HCT116 (cell line): ENCODE measurements at regions not wholly inside any gene's neighbourhood (a gene's known extent, or its start where the extent isn't known, plus 50 kb on each side); places are given as distances from the start of the nearest gene placed in this dataset.

Experiments used
- ATAC-seq: fragments of 200-7000 bp; cut with Tn5 transposase; 2 replicates; pipeline ENCODE4 v1.9.1; 2020; ENCODE audit warnings: mild to moderate bottlenecking, moderate library complexity
- BruUV-seq: library from RNA; stranded (reverse); fragments of 400-500 nt; replicated peaks from 2 replicates; lab custom pipeline; 2021; lab: Mats Ljungman, UMichigan
- CTCF ChIA-PET: fragments of 300-600 bp; sonication (Branson Sonifier 250); formaldehyde crosslinking; loops from one replicate; lab custom pipeline; 2021; ENCODE audit warnings: antibody characterized with exemption; lab: Charles Lee
- POLR2A ChIA-PET: fragments of 300-600, 350-600 bp; sonication (Branson Sonifier 250); formaldehyde crosslinking; loops from one replicate; lab custom pipeline; 2021; ENCODE audit warnings: antibody characterized with exemption; lab: Charles Lee
- RAD21 ChIA-PET, 2 experiments: fragments of 300-600 bp; sonication (Branson Sonifier 250); formaldehyde crosslinking; loops; one replicate each; lab custom pipeline; 2023; ENCODE audit warnings: low total read pairs in 2 of 2; ENCODE audit not compliant: uncharacterized antibody in 2 of 2, unreplicated experiment in 2 of 2, low non-redundant PET in 1 of 2; lab: Charles Lee
- DNase-seq: peaks from one replicate; pipeline ENCODE4 v3.0.0-alpha.2; 2010; ENCODE audit warnings: low read depth, low spot score
- H2AFZ ChIP-seq: fragments of 200-600 bp; shearing (Covaris generic), sonication (generic); 2 replicates; pipeline ENCODE4 v1.6.1; 2017; ENCODE audit warnings: low read depth, mixed run types, mixed read lengths, antibody characterized with exemption, low read length; ENCODE audit not compliant: poor library complexity, severe bottlenecking
- H3K27ac ChIP-seq: 2 replicates; pipeline ENCODE4 v1.5.1; 2012; ENCODE audit warnings: low read depth, low read length
- H3K27me3 ChIP-seq: fragments of 200-600 bp; sonication (generic); 2 replicates; pipeline ENCODE4 v1.6.1; 2016; ENCODE audit warnings: mixed run types, low read length, mixed read lengths; ENCODE audit not compliant: insufficient read depth
- H3K36me3 ChIP-seq, 2 experiments: fragments of 200-500 bp in 1 of 2; fragments of 200-600 bp in 1 of 2; sonication (Bioruptor generic) in 1 of 2; sonication (generic) in 1 of 2; 2 replicates each; pipeline versions ENCODE4 v1.5.1 to v1.6.1; 2014 to 2016; ENCODE audit warnings: low read length in 2 of 2, inconsistent platforms in 1 of 2, mixed read lengths in 1 of 2, mixed run types in 1 of 2; ENCODE audit not compliant: insufficient read depth in 2 of 2, control insufficient read depth in 1 of 2
- H3K4me1 ChIP-seq, 2 experiments: fragments of 200-600 bp in 1 of 2; sonication (generic) in 1 of 2; 2 replicates each; pipeline versions ENCODE4 v1.5.1 to v1.6.1; 2012 to 2017; ENCODE audit warnings: low read length in 2 of 2, inconsistent platforms in 1 of 2, mild to moderate bottlenecking in 1 of 2, mixed read lengths in 1 of 2, mixed run types in 1 of 2, moderate library complexity in 1 of 2; ENCODE audit not compliant: insufficient read depth in 2 of 2, control insufficient read depth in 1 of 2
- H3K4me2 ChIP-seq: fragments of 200-600 bp; sonication (generic); 2 replicates; pipeline ENCODE4 v1.6.1; 2017; ENCODE audit warnings: mixed run types, low read length, mixed read lengths
- H3K4me3 ChIP-seq, 2 experiments: fragments of 200-600 bp in 1 of 2; sonication (generic) in 1 of 2; replicated peaks in 1 of 2; 2 replicates each; pipeline ENCODE4 v1.5.1; 2011 to 2016; ENCODE audit warnings: low read length in 2 of 2, control low read depth in 1 of 2, low read depth in 1 of 2, mild to moderate bottlenecking in 1 of 2, mixed read lengths in 1 of 2, mixed run types in 1 of 2
- H3K79me2 ChIP-seq: fragments of 200-600 bp; sonication (generic); 2 replicates; pipeline ENCODE4 v1.6.1; 2017; ENCODE audit warnings: mild to moderate bottlenecking, mixed run types, low read length, moderate library complexity, mixed read lengths; ENCODE audit not compliant: insufficient read depth
- H3K9ac ChIP-seq: fragments of 200-600 bp; sonication (generic); 2 replicates; pipeline ENCODE4 v1.6.1; 2016; ENCODE audit warnings: low read length, mixed read lengths
- H3K9me2 ChIP-seq: fragments of 200-600 bp; sonication (generic), shearing (Covaris generic); 2 replicates; pipeline ENCODE4 v1.6.1; 2017; ENCODE audit warnings: mixed run types, mild to moderate bottlenecking, moderate library complexity; ENCODE audit not compliant: insufficient read depth
- H3K9me3 ChIP-seq, 2 experiments: fragments of 200-500 bp in 1 of 2; fragments of 200-600 bp in 1 of 2; sonication (Bioruptor generic) in 1 of 2; sonication (generic) in 1 of 2; 2 replicates each; pipeline ENCODE4 v1.6.1; 2014 to 2017; ENCODE audit warnings: low read length in 2 of 2, mixed read lengths in 2 of 2, inconsistent platforms in 1 of 2, low read depth in 1 of 2, mild to moderate bottlenecking in 1 of 2, mixed run types in 1 of 2, moderate library complexity in 1 of 2; ENCODE audit not compliant: control insufficient read depth in 1 of 2, insufficient read depth in 1 of 2
- H4K20me1 ChIP-seq: fragments of 200-600 bp; sonication (generic), shearing (Covaris generic); 2 replicates; pipeline ENCODE4 v1.6.1; 2017; ENCODE audit warnings: mixed run types, mild to moderate bottlenecking, moderate library complexity; ENCODE audit not compliant: insufficient read depth
- ATF3 ChIP-seq: IDR thresholded peaks from 2 replicates; pipeline ENCODE4 v1.6.1; 2012
- CBX3 ChIP-seq: IDR thresholded peaks from 2 replicates; pipeline ENCODE4 v1.6.1; 2012; ENCODE audit warnings: low read depth
- CTCF ChIP-seq, 3 experiments: fragments of 200-600 bp in 1 of 3; sonication (generic) in 1 of 3; IDR thresholded peaks in 2 of 3; conservative IDR thresholded peaks in 1 of 3; 2 replicates each; pipeline ENCODE4 v1.5.1; 2012 to 2017; ENCODE audit warnings: low read depth in 2 of 3, low read length in 2 of 3, antibody characterized with exemption in 1 of 3, borderline replicate concordance in 1 of 3, control low read depth in 1 of 3, mild to moderate bottlenecking in 1 of 3, mixed read lengths in 1 of 3, mixed run types in 1 of 3, moderate library complexity in 1 of 3; ENCODE audit not compliant: insufficient read depth in 1 of 3
- EGR1 ChIP-seq: IDR thresholded peaks from 2 replicates; pipeline ENCODE4 v1.6.1; 2012; ENCODE audit warnings: low read depth
- EZH2phosphoT487 ChIP-seq: fragments of 200-600 bp; IDR thresholded peaks from 2 replicates; pipeline ENCODE4 v1.6.1; 2018; ENCODE audit warnings: antibody characterized with exemption, borderline replicate concordance
- JUND ChIP-seq: IDR thresholded peaks from 2 replicates; pipeline ENCODE4 v1.6.1; 2012
- RAD21 ChIP-seq: IDR thresholded peaks from 2 replicates; pipeline ENCODE4 v1.6.1; 2012; ENCODE audit warnings: low read depth, mild to moderate bottlenecking
- TCF7L2 ChIP-seq: IDR thresholded peaks from 2 replicates; pipeline ENCODE4 v1.7.0; 2011; ENCODE audit warnings: borderline replicate concordance, inconsistent platforms; ENCODE audit not compliant: insufficient read depth, insufficient read length; ENCODE audit errors: extremely low read depth
- YY1 ChIP-seq: IDR thresholded peaks from 2 replicates; pipeline ENCODE4 v1.6.1; 2011; ENCODE audit warnings: low read length, low read depth, moderate library complexity, mild to moderate bottlenecking; ENCODE audit not compliant: insufficient replicate concordance; ENCODE audit errors: extremely low read depth
- ZFX ChIP-seq: fragments of 450-650 bp; IDR thresholded peaks from 2 replicates; pipeline ENCODE4 v1.6.1; 2017
- ZNF274 ChIP-seq: fragments of 200-500 bp; sonication (Bioruptor generic); IDR thresholded peaks from 2 replicates; pipeline ENCODE4 v1.6.1; 2014; ENCODE audit warnings: mild to moderate bottlenecking, low read depth, low read length, inconsistent platforms
- intact Hi-C: fragments of 100-400 bp; cut with micrococcal nuclease; formaldehyde crosslinking; loops from 2 replicates; pipeline ENCODE4 v1.10.0; 2022
- TF ChIP-seq, protein P1 (sequence below): IDR thresholded peaks from 2 replicates; pipeline ENCODE4 v1.6.1; 2011; ENCODE audit warnings: mild to moderate bottlenecking, low read length, moderate library complexity; ENCODE audit not compliant: insufficient replicate concordance; ENCODE audit errors: extremely low read depth

- H3K4me1 ChIP-seq, result no peaks in the 10 kb centered on the region
- peaks cover 4 to 17% of the 10 kb centered on the region in 2 experiments; a peak in 1 of 4 replicates for H3K9me3 ChIP-seq
- POLR2A ChIA-PET, result no interaction called here
- H3K4me3 ChIP-seq, result no peak overlapping the region
- RAD21 ChIA-PET, result no interaction called here
- no peak for DNase-seq
- no peaks in the 10 kb centered on the region for H3K79me2 ChIP-seq
- H3K4me2 ChIP-seq, result no peak overlapping the region
- BruUV-seq, result no TSS peak
- no peaks in the 10 kb centered on the region for H4K20me1 ChIP-seq
- no peaks in the 10 kb centered on the region for H3K9me2 ChIP-seq
- no peak overlapping the region for H3K9ac ChIP-seq
- CTCF ChIA-PET, result no interaction called here
- intact Hi-C loops, result no loop called here
- no peaks in the 10 kb centered on the region for H3K27me3 ChIP-seq
- TF ChIP-seq JUND (no peak), ZFX (no peak), CTCF (IDR thresholded peaks at IDR 0.05 in 2 of 3, conservative IDR thresholded peaks at IDR 0.05 in 1 of 3; ENCODE audit: borderline replicate concordance in 1 of 3, insufficient read depth in 1 of 3, low read depth in 2 of 3, low read length in 2 of 3) (no peak), EZH2phosphoT487 (no peak), CBX3 (no peak), EGR1 (no peak), ATF3 (no peak), ZNF274 (no peak), YY1 (no peak), RAD21 (no peak), TCF7L2 (no peak)
- TF ChIP-seq, protein P1, sequence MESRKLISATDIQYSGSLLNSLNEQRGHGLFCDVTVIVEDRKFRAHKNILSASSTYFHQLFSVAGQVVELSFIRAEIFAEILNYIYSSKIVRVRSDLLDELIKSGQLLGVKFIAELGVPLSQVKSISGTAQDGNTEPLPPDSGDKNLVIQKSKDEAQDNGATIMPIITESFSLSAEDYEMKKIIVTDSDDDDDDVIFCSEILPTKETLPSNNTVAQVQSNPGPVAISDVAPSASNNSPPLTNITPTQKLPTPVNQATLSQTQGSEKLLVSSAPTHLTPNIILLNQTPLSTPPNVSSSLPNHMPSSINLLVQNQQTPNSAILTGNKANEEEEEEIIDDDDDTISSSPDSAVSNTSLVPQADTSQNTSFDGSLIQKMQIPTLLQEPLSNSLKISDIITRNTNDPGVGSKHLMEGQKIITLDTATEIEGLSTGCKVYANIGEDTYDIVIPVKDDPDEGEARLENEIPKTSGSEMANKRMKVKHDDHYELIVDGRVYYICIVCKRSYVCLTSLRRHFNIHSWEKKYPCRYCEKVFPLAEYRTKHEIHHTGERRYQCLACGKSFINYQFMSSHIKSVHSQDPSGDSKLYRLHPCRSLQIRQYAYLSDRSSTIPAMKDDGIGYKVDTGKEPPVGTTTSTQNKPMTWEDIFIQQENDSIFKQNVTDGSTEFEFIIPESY, result no peak
- H3K36me3 ChIP-seq, result no peaks in the 10 kb centered on the region
- H2AFZ ChIP-seq, result no peak overlapping the region
- H3K27ac ChIP-seq, result no peak overlapping the region
- no peak for ATAC-seq
These were observed 283.9 kb downstream of the TECRL start for GRCh38 chr4:64125354-64125753.
